ENCODE measurements at regions not wholly inside any gene's neighbourhood (a gene's known extent, or its start where the extent isn't known, plus 50 kb on each side); places are given as distances from the start of the nearest gene placed in this dataset.

DNA sequence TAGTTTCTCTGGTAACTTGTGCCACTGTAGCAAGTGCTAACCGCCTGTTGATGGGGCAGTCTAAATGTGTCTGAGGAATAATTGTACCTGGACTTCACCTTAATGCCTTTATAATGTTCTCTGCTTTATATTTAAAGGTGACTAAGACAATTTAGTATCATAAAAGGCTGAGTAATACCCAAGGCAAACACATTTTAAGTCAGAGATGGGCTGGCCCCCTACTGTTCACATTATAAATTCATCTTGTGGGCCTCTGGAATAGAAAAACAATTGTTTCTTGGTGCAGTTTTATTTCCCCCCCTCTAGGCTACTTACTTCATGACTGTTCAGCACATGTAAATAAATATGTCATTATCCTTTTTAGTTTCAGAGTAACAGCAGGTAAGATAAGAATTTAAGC, 559.3 kb upstream of the PIK3C3 start:
- in situ Hi-C loops (cut with MboI; ENCODE audit: low pct_unique_long_range_greater_than_20kb, low sequenced_read_pairs, unreplicated experiment) = no loop called here

DNA sequence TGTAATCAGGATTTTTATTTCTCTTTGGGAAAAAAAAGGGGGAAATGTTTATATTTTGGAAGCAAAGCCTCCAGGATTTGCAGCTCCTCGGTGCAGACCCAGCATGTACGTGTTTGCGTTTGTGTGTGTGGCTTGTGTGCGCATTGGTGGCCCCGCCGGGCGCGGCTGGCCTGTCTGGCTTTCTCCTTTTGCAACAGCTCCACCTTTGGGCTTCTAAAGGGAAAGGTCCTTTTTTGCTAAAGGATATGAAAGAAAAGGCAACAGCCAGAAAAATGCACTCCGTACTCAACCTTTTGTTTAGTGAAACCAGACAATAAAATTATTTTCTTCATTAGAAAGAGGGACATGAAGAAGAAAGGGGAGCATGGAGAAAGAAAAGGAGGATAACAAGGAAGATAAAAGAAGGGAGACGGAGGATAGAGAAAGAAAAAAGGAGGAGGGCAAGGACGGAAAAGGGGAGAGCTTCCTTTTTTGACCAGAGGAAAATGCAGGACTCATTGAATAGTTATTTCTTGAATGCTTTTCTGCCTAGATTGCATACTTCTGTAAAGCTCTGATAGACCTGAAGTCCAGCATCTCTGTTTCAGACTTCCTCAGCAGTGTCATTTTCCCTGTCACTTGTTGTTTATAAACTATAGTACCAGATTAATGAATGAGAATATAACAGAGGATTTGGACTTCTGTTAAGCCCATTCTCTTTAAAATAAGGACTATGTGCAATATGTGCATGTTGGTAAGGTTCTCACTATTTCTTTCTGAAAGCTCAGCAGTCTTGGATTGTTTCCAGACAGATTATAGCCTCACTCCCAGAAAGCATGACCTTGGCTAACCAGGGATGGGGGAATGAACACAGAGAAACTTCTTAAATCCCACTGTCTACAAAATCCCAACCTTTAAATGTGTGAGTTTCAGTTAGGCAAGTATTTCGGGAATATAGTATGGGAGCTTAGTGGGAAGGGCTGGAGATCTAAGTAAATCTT, 563.1 kb upstream of the PIK3C3 start:
- DNase-seq (ENCODE audit: low spot score) = peak; percentile 31
- in situ Hi-C loops (cut with MboI; ENCODE audit: low pct_unique_long_range_greater_than_20kb, low sequenced_read_pairs, unreplicated experiment) = no loop called here
- peak; percentile 58 for TF ChIP-seq CTCF (IDR thresholded peaks at IDR 0.05; ENCODE audit: extremely low read depth, insufficient read depth, missing control alignments)

More for the DNA sequence above, 559.3 kb upstream of the PIK3C3 start:
- DNase-seq (ENCODE audit: low spot score) = no peak
- no peak for TF ChIP-seq CTCF (IDR thresholded peaks at IDR 0.05; ENCODE audit: extremely low read depth, insufficient read depth, missing control alignments)

DNA sequence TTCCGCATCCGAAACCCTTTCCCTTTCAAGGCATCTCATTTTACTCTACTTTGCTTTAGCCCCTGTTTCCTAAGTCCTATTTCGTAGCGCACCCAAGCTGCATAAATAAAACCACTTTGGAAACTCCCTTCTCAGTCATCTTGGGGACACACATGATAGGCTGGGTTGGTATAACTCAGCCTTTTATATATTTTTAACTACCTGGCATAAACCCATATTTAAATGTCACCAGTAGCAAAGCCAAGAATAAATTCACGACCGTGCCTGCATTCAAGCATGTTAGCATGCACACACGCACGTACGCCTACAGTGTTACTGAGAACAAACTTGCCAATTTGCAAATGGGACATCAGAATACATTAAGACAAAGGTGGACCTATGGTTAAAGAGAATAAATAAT, 564.7 kb upstream of the PIK3C3 start:
- no peak for TF ChIP-seq CTCF (IDR thresholded peaks at IDR 0.05; ENCODE audit: extremely low read depth, insufficient read depth, missing control alignments)
- in situ Hi-C loops (cut with MboI; ENCODE audit: low pct_unique_long_range_greater_than_20kb, low sequenced_read_pairs, unreplicated experiment) = no loop called here
- no peak for DNase-seq (ENCODE audit: low spot score)

- in situ Hi-C loops (cut with MboI; ENCODE audit: low pct_unique_long_range_greater_than_20kb, low sequenced_read_pairs, unreplicated experiment) = no loop called here
- TF ChIP-seq CTCF (IDR thresholded peaks at IDR 0.05; ENCODE audit: extremely low read depth, insufficient read depth, missing control alignments) = peak; percentile 20
- no peak for DNase-seq (ENCODE audit: low spot score)
Measured at GRCh38 chr18:41378598-41378997, 576.4 kb upstream of the PIK3C3 start.

DNA sequence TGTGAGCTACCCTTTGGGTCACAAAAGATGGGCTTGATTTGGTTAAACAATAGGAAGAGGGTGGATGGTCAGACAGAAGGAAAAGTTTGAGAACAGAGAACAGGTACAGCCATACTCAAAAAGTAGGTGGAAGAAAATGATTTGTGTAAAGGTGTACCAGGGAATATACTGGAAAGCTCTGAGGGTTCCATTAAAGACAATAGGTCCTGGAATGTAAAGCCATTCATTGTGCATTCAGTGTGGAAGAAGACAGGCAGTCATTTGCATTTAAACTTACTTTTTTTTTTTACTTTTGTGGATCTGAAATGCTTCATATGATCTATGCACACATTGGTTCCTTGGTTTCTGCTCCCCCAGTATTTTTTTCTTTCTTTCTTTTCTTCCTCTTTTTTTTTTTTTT, 581.4 kb upstream of the PIK3C3 start:
- no peak for DNase-seq (ENCODE audit: low spot score)
- TF ChIP-seq CTCF (IDR thresholded peaks at IDR 0.05; ENCODE audit: extremely low read depth, insufficient read depth, missing control alignments) = no peak
- in situ Hi-C loops (cut with MboI; ENCODE audit: low pct_unique_long_range_greater_than_20kb, low sequenced_read_pairs, unreplicated experiment) = no loop called here

GRCh38 chr18:41372046-41372665, 582.9 kb upstream of the PIK3C3 start:
- DNase-seq (ENCODE audit: low spot score) = no peak
- TF ChIP-seq CTCF (IDR thresholded peaks at IDR 0.05; ENCODE audit: extremely low read depth, insufficient read depth, missing control alignments) = no peak
- in situ Hi-C loops (cut with MboI; ENCODE audit: low pct_unique_long_range_greater_than_20kb, low sequenced_read_pairs, unreplicated experiment) = no loop called here
